Spleen (tissue), 7 donors: ENCODE measurements at regions not wholly inside any gene's neighbourhood (a gene's known extent, or its start where the extent isn't known, plus 50 kb on each side); places are given as distances from the start of the nearest gene placed in this dataset.

Experiments used
- CTCF ChIP-seq, 11 experiments: fragments of 200-600 bp in 7 of 11; fragments of 450-650 bp in 4 of 11; sonication (generic) in 4 of 11; IDR thresholded peaks in 8 of 11; conservative IDR thresholded peaks in 3 of 11; 1 replicate in 7 of 11; 2 replicates in 4 of 11; pipeline versions ENCODE4 v1.4.0 to v1.8.0; 2016 to 2021; ENCODE audit warnings: antibody characterized with exemption in 11 of 11, inconsistent platforms in 4 of 11, mild to moderate bottlenecking in 1 of 11
- POLR2A ChIP-seq, 3 donors: fragments of 450-650 bp; IDR thresholded peaks; one replicate each; pipeline ENCODE4 v1.5.1; 2017; ENCODE audit warnings: antibody characterized with exemption in 3 of 3, mild to moderate bottlenecking in 1 of 3
- POLR2AphosphoS5 ChIP-seq, 3 donors: sonication (generic); formaldehyde crosslinking; IDR thresholded peaks; one replicate each; pipeline ENCODE4 v1.5.1; 2017; ENCODE audit warnings: antibody characterized with exemption in 3 of 3
- donor health status: DM: no; HTN: no; CAD: no; lungs with moderate emphysema.
- donor health status: DM: no; HTN: no; CAD: no.
- donor health status: DM: no; HTN: no; CAD: no.

GRCh38 chr7:37524056-37524455 is 75.4 kb upstream of the ELMO1 start:
- TF ChIP-seq CTCF (IDR thresholded peaks at IDR 0.05 in 8 of 11, conservative IDR thresholded peaks at IDR 0.05 in 3 of 11) (no peak), POLR2A (IDR thresholded peaks at IDR 0.05) (no peak), POLR2AphosphoS5 (IDR thresholded peaks at IDR 0.05) (no peak)
